Esophagus muscularis mucosa (tissue), 4 donors: ENCODE measurements at regions not wholly inside any gene's neighbourhood (a gene's known extent, or its start where the extent isn't known, plus 50 kb on each side); places are given as distances from the start of the nearest gene placed in this dataset.

ENCODE experiments used
- EP300 ChIP-seq: sonication (generic); formaldehyde crosslinking; IDR thresholded peaks from one replicate; pipeline ENCODE4 v1.6.1; 2017; ENCODE audit warnings: antibody characterized with exemption
- POLR2A ChIP-seq: fragments of 450-650 bp; IDR thresholded peaks from one replicate; pipeline ENCODE4 v1.6.1; 2017; ENCODE audit warnings: antibody characterized with exemption, moderate library complexity, mild to moderate bottlenecking, low read depth
- TF ChIP-seq, protein P1 (sequence below), 3 experiments: fragments of 200-600 bp in 2 of 3; fragments of 450-650 bp in 1 of 3; sonication (generic) in 2 of 3; IDR thresholded peaks; one replicate each; pipeline ENCODE4 v1.5.1; 2017 to 2019; ENCODE audit warnings: antibody characterized with exemption in 3 of 3, mild to moderate bottlenecking in 2 of 3, moderate library complexity in 1 of 3

DNA sequence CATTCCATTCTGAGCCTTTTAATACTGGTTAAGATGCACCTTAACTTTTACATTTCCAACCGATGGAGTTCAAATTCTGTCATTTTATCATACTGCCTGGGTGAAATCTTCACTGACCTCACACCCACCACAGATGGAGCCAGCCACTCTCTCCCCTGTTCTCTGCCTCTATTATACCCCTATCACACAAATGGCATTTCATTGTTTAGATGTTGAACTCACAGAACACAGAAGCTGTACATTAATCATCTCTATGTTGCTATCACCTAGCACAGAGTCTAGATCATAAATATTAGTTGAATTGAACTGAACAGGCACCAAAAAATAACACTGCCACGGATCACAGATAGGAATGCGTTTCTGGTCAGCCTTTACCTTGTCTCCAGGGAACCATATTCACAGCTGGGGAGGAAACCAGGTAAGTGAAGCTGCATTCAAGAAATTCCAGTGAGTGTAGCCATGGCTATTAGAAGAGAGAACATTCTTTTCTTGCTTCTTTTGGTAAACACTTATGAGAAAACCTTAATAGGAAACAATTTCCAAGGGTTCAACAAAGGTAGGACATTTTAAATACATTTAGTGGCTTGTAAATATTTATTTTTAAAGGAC lies 194.9 kb upstream of the RMST start:
- TF ChIP-seq, protein P1, sequence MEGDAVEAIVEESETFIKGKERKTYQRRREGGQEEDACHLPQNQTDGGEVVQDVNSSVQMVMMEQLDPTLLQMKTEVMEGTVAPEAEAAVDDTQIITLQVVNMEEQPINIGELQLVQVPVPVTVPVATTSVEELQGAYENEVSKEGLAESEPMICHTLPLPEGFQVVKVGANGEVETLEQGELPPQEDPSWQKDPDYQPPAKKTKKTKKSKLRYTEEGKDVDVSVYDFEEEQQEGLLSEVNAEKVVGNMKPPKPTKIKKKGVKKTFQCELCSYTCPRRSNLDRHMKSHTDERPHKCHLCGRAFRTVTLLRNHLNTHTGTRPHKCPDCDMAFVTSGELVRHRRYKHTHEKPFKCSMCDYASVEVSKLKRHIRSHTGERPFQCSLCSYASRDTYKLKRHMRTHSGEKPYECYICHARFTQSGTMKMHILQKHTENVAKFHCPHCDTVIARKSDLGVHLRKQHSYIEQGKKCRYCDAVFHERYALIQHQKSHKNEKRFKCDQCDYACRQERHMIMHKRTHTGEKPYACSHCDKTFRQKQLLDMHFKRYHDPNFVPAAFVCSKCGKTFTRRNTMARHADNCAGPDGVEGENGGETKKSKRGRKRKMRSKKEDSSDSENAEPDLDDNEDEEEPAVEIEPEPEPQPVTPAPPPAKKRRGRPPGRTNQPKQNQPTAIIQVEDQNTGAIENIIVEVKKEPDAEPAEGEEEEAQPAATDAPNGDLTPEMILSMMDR (IDR thresholded peaks at IDR 0.05): no peak
- no peak for TF ChIP-seq POLR2A
- TF ChIP-seq EP300: no peak
